Fibroblast of lung (primary cell): ENCODE measurements at regions not wholly inside any gene's neighbourhood (a gene's known extent, or its start where the extent isn't known, plus 50 kb on each side); places are given as distances from the start of the nearest gene placed in this dataset.

Experiments
- CTCF ChIP-seq, 2 donors: IDR thresholded peaks in 1 of 2; conservative IDR thresholded peaks in 1 of 2; 1 replicate in 1 of 2; 2 replicates in 1 of 2; pipeline ENCODE4 v1.5.1; 2011 to 2012; ENCODE audit warnings: low read length in 2 of 2, control low read depth in 1 of 2, inconsistent platforms in 1 of 2, low read depth in 1 of 2, mild to moderate bottlenecking in 1 of 2
- EZH2 ChIP-seq: IDR thresholded peaks from 2 replicates; pipeline ENCODE4 v1.5.1; 2012; ENCODE audit warnings: low read length, control low read depth, mild to moderate bottlenecking; ENCODE audit errors: missing control alignments

GRCh38 chr10:71023704-71024283 is 135.4 kb upstream of the PCBD1 start:
- no peak for TF ChIP-seq CTCF (conservative IDR thresholded peaks at IDR 0.05 in 1 of 2, IDR thresholded peaks at IDR 0.05 in 1 of 2; ENCODE audit: low read depth in 1 of 2, low read length in 2 of 2)
- no peak for TF ChIP-seq EZH2
